Neural progenitor cell (in vitro differentiated cells): ENCODE measurements at regions not wholly inside any gene's neighbourhood (a gene's known extent, or its start where the extent isn't known, plus 50 kb on each side); places are given as distances from the start of the nearest gene placed in this dataset.

Experiments used
- CTCF ChIP-seq: fragments of 200-600 bp; sonication (generic); IDR thresholded peaks from 2 replicates; pipeline ENCODE4 v1.5.1; 2017; ENCODE audit warnings: antibody characterized with exemption, mild to moderate bottlenecking
- EZH2 ChIP-seq: fragments of 200-600 bp; sonication (generic); IDR thresholded peaks from 2 replicates; pipeline ENCODE4 v1.6.1; 2017; ENCODE audit warnings: antibody characterized with exemption, mild to moderate bottlenecking, moderate library complexity

GRCh38 chr6:113732384-113732966, 124.7 kb upstream of the MARCKS start:
- TF ChIP-seq CTCF (peak; percentile 45), EZH2 (no peak)
